ENCODE measurements at regions not wholly inside any gene's neighbourhood (a gene's known extent, or its start where the extent isn't known, plus 50 kb on each side); places are given as distances from the start of the nearest gene placed in this dataset.

GRCh38 chr4:110737931-110738330, 115.1 kb upstream of the PITX2 start:
- TF ChIP-seq EP300 (IDR thresholded peaks at IDR 0.05): no peak
- TF ChIP-seq POLR2AphosphoS2 (conservative IDR thresholded peaks at IDR 0.05; ENCODE audit: low read length): no peak
- TF ChIP-seq ESRRA (IDR thresholded peaks at IDR 0.05; ENCODE audit: borderline replicate concordance, low read length): no peak
- TF ChIP-seq GATA3 (IDR thresholded peaks at IDR 0.05; ENCODE audit: borderline replicate concordance): no peak
- TF ChIP-seq CTCF (IDR thresholded peaks at IDR 0.05): no peak
- no peak for TF ChIP-seq NFE2L2 (conservative IDR thresholded peaks at IDR 0.05; ENCODE audit: low read length)
- TF ChIP-seq USF2 (IDR thresholded peaks at IDR 0.05): no peak
- no peak for TF ChIP-seq BHLHE40 (IDR thresholded peaks at IDR 0.05; ENCODE audit: low read depth, low read length)
- TF ChIP-seq REST (IDR thresholded peaks at IDR 0.05): no peak
